Prostate gland (tissue), 2 donors: ENCODE measurements at regions not wholly inside any gene's neighbourhood (a gene's known extent, or its start where the extent isn't known, plus 50 kb on each side); places are given as distances from the start of the nearest gene placed in this dataset.

Experiments
- CTCF ChIP-seq, 4 experiments: fragments of 200-600 bp in 2 of 4; fragments of 450-650 bp in 2 of 4; sonication (generic) in 2 of 4; IDR thresholded peaks; 1 replicate in 3 of 4; 2 replicates in 1 of 4; pipeline ENCODE4 v1.5.1; 2016 to 2019; ENCODE audit warnings: antibody characterized with exemption in 4 of 4, mild to moderate bottlenecking in 2 of 4, moderate library complexity in 2 of 4
- POLR2A ChIP-seq: fragments of 450-650 bp; IDR thresholded peaks from one replicate; pipeline ENCODE4 v1.6.1; 2016; ENCODE audit warnings: antibody characterized with exemption, mild to moderate bottlenecking

DNA sequence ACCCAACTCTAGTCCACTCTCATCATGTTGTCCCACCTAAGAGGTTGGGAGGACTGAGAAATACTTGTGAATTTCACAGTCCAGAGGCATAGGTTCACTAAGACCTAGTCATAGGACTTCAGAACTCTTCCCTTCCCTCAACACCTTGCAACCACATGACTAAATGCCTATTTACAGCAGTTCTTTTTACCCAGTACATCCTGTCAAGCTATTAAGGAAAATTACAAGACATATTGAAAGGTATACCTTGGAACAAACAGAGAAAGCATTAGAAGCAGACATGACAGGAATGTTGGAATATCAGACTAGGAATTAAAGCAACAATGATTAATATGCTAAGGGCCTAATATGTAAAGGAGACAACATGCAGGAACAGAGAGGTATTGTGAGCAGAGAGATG lies 563.8 kb upstream of the LRRC4C start:
- no peak for TF ChIP-seq POLR2A
- TF ChIP-seq CTCF (IDR thresholded peaks at IDR 0.05): no peak
